Retina (tissue), 1 donor: ENCODE measurements at regions not wholly inside any gene's neighbourhood (a gene's known extent, or its start where the extent isn't known, plus 50 kb on each side); places are given as distances from the start of the nearest gene placed in this dataset.
"Not testable (repeated sequence)": the region's sequence is repeated elsewhere in the genome, so short reads cannot be mapped to it uniquely, and the experiment has no call there.

Experiments used
- DNase-seq: peaks from one replicate; pipeline ENCODE4 v3.0.0-alpha.2; 2016

DNA sequence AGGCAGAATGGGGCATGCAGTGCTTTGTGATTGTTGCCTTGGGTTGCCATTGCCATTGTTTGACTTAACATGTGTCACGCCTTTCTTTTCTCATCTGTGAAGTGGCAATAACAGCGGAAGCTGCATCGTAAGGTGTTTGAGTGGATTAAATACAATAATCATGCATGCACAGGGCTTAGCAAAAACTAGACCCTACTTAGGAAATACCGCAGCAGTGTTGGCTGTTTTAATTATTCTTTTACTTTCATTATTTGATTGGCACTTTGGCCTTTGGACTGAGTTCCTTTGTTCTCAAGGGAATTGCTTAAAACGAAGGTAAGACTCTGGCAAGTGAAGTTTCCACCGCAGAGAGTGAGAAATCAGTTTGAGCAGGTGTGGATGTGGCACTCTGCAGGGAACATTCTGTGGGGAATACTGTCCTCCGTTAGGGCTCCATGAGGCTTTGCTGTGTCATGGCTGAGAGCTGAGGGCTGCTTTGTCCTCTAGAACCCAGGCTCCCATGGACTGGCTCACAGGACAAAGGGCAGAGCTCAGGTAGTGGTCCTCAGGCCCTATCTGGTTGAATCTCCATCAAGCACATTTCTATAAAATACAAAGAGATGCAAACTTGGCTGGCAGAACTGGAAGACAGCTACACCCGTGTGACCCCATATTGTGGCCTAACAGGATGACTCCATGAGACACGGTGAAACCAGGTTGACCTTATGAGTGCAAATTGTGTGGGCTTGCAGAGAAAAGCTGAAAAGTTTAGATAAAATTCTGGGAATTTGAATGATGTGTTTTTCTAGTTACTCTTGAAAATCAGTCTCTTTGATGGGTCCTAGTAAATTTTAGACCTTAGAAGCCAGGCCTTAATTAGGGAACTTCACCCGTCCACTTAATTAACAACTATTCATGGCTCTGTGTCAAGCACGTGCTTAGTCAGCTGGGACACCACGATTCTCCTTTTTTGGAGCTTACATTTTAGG is 407.2 kb downstream of the KCNRG start:
- DNase-seq = no peak

DNA sequence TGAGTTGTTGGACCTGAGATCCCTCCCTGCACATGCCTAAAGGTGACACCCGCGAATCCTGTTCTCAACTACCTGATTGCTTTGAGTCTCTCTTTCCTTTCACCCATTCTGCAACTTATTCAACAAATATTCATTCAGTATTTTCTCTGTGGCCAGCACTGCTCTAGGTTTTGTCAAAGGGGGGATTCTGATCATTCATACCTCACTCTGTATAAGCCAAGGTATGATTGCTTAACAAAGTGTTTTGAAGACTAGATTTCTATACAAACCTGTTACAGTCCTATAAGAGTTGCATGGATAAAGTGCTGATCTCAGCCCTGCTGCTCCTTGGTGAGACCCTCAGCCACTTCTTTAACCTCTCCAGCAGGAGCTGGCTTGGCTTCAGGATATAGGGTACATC is 409.7 kb downstream of the KCNRG start:
- no peak for DNase-seq

DNA sequence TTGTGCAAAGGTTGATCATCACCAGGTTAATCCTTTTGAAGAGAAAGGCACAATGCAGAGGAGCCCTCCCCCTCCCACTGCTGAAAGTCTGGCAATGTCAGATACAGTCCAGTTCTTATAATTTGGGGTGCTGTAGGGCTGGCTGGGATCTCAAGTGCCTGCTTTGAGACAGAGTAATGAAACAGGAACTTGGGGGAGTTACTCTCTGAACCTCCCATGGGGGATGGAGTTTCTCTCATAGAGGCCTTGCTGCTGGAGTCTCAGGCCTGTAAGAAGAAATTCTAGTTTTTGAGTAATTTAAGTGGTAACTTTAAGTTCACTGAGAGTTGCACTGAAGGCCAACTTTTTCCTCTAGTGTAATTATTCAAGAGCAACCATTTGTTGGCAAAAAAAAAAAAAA is 410.5 kb downstream of the KCNRG start:
- no peak for DNase-seq

DNA sequence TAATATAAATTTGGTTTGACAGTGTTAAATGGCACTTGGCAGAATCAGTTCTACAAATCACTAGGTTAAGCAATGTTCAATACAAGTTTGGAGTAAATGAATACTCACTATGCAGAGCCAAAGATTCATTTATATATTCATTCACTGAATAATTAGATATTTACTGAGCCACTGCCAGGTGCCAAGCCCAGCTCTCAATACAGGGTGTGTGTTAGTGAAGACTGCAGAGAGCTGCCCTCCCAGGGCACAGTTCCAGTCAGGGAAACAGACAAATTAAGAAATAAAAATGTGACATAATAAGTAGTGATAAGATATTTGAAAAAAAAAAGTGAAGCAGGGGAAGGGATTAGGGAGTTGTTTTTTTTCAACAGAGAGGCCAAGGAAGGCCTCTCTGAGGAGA is 411.7 kb downstream of the KCNRG start:
- DNase-seq = no peak

DNA sequence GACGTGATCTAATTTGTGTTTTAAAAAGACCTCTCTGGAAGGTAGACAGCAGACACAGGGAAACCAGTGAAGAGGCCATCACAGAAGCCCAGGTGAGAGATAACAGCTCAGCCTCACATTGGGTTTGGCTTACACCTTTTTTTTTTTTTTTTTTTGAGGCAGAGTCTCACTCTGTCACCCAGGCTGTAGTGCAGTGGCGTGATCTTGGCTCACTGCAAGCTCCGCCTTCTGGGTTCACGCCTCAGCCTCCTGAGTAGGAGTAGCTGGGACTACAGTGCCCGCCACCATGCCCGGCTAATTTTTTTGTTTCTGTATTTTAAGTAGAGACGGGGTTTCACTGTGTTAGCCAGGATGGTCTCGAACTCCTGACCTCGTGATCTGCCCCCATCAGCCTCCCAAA is 412.3 kb downstream of the KCNRG start:
- DNase-seq = not testable (repeated sequence)

DNA sequence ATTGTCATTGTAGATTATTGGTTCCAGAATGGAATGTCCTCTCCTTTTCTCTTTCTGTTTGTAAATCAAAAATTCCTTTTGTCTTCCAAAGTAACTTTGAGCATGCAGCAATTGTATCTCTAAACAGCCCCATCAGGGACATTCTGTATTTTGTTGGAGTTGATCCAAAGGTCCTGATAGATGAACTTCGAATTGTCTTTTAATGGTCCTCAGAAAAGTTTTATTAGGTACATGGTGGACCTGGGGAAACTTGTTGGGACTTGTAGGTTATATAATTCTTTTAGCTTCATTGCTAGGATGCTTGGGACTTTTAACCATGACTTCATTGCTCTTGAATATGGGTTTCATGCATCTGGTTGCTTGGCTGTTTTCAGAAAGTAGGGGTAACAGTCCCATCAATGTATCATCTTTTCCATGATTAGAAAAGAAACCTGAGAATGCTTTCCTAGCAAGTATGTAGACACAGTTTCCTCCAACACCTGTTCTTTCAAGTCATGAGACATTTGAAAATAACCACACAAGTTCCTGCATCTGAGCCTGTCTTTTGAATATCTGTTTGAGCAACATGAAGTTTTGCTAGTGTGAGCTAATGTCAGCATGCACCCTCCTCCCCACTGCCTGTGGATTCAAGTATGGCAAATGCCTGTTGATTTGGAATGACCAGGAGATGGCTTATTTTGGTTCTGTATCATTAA is 413.1 kb downstream of the KCNRG start:
- DNase-seq = no peak

DNA sequence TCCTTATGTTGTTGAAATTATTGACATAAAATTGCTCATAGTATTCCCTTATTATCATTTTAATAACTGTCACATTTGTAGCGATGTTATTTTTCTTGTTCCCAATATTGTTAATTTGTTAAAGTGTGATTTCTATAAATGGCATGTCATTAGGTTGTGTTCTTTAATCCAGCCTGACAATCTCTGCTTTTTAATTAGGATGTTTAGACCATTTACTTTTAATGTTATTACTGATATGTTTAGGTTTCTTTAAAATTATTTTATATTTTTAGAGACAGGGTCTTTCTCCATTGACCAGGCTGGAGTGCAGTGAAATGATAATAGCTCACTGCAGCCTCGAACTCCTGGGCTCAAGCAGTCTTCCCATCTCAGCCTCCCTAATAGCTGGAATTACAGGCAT is 408.5 kb downstream of the DLEU7 start:
- no peak for DNase-seq

DNA sequence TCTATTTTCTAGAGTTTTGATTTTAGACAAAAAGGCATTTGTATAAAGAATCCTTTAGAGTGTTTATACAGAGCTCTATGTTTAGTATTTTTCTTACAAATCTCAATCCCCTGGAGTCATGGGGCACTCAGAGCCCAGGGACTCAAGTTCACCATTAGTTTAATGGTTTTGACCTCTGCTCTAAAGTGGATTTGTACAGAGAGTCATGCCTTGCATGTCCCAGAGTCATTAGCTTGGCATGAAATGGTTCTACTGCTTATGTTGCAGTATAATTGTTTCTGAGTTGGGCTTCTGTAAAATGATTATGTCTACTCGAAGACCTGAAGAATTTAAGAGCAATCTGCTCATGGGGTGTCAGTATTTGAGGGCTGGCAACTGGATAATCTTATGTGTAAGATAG is 406.2 kb downstream of the DLEU7 start:
- no peak for DNase-seq

DNA sequence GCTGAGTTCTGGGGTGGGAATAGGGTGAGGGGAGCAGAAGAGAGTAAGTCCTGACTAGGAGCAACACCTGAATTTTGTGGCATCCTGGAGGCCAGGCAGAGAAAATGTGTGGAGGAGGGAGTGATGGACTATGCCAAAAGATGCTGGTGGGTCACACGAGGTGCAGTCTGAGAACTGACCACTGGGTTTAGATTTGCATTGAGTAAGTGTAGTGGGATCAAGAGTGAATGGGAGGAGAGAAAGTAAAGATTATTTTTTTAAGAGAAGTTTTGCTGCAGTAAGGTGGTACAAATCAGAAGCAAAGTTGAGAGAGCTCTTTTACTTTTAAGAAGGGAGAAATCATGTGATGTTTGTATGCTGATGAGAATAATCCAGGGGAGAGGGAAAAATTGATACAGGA is 405.1 kb downstream of the DLEU7 start:
- no peak for DNase-seq

DNA sequence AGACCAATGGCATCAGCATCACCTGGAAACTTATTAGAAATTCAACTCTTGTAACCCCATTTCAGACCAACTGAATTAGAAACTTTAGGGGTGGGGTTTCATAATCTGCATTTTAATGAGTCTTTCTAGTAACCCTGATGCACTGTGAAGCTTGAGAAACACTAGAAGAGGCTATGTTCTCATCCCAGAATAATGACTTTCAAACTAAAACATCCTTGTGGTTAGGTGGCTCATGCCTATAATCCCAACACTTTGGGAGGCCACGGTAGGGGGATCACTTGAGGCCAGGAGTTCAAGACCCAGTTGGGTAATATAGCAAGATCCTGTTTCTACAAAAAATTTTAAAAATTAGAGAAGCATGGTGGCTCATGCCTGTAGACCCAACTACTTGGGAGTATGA is 402.4 kb downstream of the DLEU7 start:
- DNase-seq = no peak

DNA sequence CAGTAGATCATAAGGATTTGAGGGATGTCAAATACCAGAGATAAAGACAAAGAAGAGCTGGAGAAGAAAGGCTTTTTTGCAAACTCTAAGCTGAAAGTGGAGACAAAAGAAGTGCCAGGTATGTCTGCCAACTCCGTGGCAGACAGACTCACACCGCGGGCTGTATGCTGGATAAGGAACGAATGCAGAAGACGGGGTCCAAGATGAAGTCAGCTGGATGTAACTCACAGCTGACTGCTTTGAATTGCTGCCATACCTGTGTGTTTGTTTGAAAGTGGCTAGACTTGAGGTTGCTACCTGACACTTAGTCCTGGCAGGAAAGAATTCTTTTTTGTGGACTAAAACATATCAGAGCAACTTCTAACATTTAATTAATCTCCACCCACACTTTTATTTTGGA is 398.8 kb downstream of the DLEU7 start:
- DNase-seq = no peak

DNA sequence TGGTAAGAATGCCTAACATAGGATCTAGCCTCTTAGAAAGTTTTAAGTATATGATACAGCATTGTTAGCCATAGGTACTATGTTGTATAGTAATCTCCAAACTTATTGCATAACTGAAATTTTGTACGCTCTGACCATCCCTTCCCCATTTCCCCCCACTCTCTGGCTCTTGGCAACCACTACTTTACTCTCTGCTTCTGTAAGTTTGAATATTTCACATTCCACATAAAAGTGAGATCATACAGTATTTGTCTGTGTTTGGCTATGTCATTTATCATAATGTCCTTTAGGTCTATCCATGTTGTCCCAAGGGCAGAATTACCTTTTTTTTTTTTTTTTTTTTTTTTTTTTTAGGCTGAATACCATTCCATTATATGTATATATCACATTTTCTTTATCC is 396.9 kb downstream of the DLEU7 start:
- DNase-seq = no peak

DNA sequence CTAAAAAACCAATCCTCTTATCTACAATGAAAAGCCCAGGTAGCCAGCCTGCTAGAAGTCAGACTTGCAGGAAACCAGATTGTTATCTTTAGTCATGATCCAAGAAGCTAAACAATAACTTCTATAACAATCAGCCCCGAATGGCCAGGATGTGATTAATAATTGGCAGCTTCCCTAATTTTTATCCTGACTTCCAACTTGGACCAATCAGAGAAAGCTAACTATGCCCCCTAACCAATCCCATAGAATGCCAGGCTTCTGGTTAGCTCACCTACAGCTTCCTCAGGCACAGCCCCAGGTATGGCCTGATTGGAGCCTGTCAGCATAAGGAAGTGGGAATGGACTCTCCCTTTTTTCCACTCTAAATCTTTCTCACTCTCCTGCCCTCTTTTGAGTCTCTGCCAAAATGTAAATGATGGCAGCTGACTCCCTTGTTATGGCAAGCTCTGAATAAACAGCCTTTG is 394.9 kb downstream of the DLEU7 start:
- no peak for DNase-seq

DNA sequence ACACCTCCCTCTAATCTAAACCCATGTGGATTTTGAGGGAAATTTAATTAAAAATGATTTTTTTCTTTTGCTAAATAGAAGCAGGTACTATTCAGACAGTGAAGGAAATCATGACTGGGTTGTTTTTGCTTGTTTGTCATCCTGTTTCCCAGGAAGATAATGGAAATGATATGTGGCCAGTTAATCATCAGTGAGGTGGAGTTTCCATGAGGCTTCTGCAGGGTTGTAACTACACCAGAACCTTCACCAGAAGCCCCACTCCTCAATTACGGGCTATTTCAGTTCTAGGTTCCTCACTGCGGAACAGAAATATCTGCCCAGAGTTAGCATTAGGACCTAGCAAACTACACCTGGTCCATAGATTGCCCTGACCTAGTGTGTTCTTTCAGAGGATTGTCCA is 394.0 kb downstream of the DLEU7 start:
- no peak for DNase-seq

DNA sequence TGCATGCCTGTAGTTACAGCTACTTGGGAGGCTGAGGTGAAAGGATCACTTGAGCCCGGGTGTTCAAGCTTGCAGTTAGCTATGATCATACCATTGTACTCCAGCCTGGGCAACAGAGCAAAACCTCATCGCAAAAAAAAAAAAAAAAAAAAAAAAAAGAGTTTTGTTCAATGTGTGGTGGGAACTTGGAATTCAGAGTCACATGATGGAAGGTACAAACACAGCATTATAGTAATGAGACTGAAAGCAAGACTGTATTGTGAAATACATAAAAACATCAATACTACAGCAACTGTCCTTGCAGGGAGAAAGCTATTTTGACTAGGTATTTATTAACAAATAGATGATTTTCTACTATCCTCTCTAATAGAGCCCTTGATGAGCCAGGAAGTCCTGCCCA is 393.2 kb downstream of the DLEU7 start:
- no peak for DNase-seq

DNA sequence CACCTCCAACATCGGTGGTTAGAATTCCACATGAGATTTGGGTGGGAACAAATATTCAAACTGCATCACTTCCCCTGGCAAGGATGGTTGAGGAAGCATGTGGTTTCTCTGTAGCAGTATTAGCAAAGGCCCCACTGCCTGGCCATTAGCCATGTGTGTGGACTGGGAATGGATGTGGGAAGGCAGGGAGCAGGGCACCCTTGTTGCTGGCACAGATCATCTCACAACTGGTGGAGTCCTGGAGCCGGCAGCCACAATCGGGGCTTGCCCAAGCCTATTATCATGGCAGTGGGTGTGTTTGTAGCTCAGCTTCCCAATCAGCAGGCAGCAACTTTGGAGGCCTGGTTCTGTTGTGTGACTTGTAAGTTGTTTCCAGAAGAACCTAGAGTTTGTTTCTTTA is 391.9 kb downstream of the DLEU7 start:
- DNase-seq = no peak

DNA sequence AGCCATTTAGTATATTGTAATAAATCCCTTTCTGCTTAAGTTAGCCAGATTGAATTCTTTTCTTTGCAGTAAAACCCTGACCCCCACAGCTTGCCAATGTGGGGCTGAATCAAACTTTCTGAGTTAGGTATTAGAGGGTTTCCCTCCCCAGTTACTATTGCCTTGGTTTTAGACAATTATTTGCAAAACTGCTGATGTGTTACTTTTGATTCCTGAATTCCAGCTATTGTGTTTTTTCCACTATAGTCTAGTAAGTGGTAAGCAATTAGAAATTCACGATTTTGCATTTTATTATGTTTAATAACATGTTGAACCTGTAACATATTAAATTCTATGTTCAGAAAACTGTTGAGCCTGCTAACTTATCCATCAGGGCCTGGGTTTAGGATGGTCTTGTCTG is 391.5 kb downstream of the DLEU7 start:
- DNase-seq = no peak

DNA sequence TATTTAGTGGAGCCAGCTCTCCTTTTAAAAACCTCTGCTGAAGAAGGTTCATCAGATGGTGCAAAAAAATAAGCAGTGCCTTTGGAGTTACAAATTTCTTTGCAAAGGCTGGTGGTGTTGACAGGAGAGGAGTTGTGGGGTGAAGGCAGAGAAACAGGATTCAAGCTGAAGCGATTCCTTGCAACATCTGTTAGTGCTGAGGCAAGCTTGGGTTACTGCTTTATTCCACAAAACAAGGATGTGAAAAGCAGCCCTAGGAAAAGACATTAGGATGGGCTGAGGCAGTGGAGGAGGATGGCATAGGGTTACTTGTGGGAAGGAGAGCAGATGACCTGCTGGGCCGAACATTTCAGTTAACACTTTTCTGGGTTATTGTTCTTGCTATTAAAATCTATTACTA is 390.7 kb downstream of the DLEU7 start:
- DNase-seq = no peak

DNA sequence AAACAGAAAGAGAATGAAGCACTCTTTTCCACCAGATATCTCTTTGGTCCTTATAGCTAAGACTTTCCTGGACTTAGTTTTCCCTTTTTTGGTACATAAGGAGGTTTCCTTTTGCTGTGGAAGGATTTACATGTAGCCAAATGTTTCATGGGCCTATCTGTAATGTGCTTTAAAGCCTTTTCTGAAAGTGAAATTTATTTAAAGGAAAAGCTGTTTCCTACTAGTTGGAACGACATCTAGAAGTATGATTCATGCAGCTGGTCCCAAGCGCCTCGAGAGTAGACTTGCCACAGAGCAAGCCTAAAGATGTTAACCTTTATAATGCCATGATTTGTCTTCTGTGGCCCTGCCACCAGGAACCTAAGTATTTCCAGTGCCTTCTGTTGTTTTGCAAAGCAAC is 390.3 kb downstream of the DLEU7 start:
- DNase-seq = no peak

DNA sequence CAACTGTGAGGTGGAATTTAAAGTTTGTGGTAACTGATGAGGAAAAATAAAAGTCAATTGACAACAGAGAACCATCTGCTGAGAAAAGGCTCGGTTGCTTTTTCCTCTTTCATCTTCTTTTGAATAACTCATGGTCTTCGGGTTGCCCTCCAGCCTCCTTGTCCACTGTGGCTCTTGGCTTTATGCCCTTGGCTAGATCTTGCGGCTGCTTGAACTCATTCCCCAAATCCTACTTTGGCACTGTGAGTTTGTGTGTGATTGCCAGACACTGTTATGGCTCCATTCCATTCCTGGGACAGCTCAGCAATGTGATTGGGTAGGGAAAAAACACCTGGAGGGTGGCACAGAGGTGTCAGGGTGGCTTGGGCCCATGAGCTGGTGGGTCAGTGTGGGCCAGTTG is 387.4 kb downstream of the DLEU7 start:
- DNase-seq = no peak

DNA sequence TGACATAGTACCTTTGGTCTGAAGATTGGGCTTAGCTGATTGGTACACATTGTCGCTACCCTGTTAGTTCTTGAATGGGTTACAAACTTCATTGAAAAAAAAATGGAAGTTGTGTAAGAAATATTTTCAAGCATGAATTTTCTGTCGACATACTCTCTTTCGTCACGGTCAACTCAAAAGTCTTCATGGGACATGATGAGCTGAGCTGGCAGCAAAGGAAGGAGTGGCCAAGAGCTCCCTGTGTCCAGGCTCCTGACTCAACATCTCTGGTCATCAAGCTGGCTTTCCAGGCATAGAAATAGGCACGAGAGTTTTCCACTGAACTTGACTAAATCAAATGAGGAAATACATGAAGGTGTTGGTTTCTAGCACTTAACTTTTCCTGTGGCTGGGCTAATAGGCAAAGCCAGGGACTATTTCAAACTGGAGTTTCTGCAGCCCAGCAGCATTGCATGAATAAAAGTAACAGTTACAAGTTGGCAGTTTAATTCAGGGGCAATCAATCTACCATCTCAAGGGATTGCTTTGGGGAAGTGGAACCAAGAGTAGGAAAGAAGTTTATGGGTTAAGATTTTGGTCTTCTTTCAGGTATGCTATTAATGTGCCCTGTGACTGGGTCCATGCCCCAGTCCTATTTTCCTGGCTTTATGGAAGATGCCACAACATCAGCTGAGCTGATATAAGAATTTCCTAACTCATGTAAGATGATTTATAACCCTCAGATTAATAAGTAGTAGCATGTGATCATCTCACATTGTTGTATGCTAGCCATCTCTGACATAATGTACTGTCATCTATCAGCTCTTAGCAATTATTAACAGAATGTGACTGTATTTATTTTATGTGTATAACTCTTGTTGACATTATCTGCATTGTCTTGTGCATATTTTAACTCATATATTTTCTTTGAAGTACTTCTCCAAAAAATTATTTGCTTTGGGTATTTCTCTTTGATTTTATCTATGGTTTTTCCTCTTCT is 385.8 kb downstream of the DLEU7 start:
- DNase-seq = no peak

DNA sequence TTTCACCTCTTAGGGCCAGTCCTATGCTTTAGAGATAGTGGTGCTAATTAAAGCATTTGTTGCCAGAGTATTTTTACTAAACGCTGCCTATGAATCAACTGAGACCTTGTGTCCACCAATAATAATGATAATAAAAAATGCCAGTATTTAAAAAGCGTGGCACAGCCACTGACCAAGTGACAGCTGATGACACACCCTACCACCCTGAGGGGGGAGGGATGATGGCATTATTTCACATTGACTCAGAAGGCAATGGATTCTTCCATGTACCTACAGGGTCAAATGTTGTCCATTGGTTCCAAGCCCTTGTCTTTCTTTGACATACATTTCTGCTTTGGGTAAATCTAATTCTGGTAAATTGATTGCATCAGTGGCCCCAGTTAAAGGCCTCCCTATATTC is 384.4 kb downstream of the DLEU7 start:
- DNase-seq = no peak

DNA sequence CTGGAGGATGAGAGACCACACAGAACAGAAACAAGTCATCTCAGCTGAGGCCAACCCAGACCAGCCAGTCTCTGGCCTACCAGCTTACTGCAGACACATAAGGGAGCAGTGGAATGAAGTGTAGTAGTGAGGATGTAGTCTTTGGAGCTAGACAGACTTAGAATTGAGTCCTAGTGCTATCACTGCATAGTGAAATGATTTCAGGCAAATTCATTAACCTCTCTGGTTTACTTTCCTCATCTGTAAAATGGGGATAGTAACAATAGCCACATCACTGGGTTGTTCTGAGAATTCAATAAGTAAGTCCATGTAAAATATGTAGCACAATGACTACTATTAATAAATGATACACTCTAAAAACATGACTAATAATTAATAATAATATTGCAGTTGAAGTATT is 383.8 kb downstream of the DLEU7 start:
- DNase-seq = no peak
